Brain microvascular endothelial cell (primary cell): ENCODE measurements at regions not wholly inside any gene's neighbourhood (a gene's known extent, or its start where the extent isn't known, plus 50 kb on each side); places are given as distances from the start of the nearest gene placed in this dataset.

Experiments
- DNase-seq: peaks from one replicate; pipeline ENCODE4 v3.0.0-alpha.2; 2020
- H3K27ac ChIP-seq: fragments of 250-450 bp; sonication (Bioruptor Pico); 2 replicates; pipeline ENCODE4 v1.5.1; 2020; ENCODE audit warnings: mild to moderate bottlenecking, moderate library complexity
- H3K27me3 ChIP-seq: fragments of 250-450 bp; sonication (Bioruptor Pico); replicated peaks from 2 replicates; pipeline ENCODE4 v1.5.1; 2020; ENCODE audit warnings: mild to moderate bottlenecking
- H3K36me3 ChIP-seq: fragments of 250-450 bp; sonication (Bioruptor Pico); replicated peaks from 2 replicates; pipeline ENCODE4 v1.5.1; 2020; ENCODE audit warnings: mild to moderate bottlenecking
- H3K4me3 ChIP-seq: 2 replicates; pipeline ENCODE4 v1.5.1; 2011; ENCODE audit warnings: low read depth, mild to moderate bottlenecking, control low read depth, low read length, moderate library complexity
- CTCF ChIP-seq: IDR thresholded peaks from 2 replicates; pipeline ENCODE4 v1.5.1; 2011; ENCODE audit warnings: low read depth, mild to moderate bottlenecking, moderate library complexity, low read length, control low read depth, inconsistent platforms; ENCODE audit errors: missing control alignments
- in situ Hi-C: cut with HindIII; loops from 2 replicates; pipeline ENCODE4 v1.10.0; 2017; ENCODE audit warnings: low sequenced_read_pairs, low pct_ligation_motif_present

DNA sequence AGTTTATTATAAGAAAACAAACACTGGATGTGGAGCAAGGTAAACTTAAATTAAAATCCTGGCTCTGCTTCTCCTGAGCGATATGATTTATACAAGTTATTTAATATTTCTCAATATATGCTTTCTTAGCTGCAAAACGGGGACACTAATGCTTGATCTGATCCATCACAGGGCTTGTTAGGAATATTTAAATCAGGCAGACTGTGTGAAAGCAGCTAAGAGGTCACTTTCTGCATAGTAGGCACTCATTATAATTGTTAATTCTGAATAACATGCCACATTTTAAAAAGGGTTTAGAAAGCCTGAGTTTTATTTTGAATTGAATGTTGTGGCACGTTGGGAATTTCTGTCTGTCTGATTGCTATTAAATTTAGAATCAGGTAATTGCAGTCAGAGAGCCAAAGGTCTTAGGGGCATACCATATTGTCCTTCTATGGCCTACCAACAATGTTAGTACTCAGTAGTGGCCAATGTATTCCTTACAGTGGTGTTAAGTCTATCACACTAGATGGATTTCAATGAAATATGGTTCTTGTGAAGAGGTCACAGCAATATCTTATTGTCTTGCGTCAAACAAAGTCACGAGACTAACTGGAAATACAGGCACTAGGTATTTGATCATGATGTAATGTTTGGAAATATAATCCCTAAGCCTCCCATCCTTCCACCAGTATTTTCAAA is 890.0 kb upstream of the CDH8 start:
- in situ Hi-C loops = no loop called here
- Histone ChIP-seq H3K4me3 (no peak overlapping the region), H3K36me3 (no peaks in the 10 kb centered on the region), H3K27ac (no peak overlapping the region), H3K27me3 (no peaks in the 10 kb centered on the region)
- no peak for DNase-seq
- no peak for TF ChIP-seq CTCF

- no peaks in the 10 kb centered on the region for H3K27me3 ChIP-seq
- no peak for TF ChIP-seq CTCF
- no peak for DNase-seq
- in situ Hi-C loops = no loop called here
- H3K36me3 ChIP-seq = no peaks in the 10 kb centered on the region
- no peak overlapping the region for H3K27ac ChIP-seq
- H3K4me3 ChIP-seq = no peak overlapping the region
These were observed 885.7 kb upstream of the CDH8 start for GRCh38 chr16:62921904-62922303.

- H3K36me3 ChIP-seq = no peaks in the 10 kb centered on the region
- DNase-seq = no peak
- no peak overlapping the region for H3K27ac ChIP-seq
- in situ Hi-C loops = no loop called here
- no peaks in the 10 kb centered on the region for H3K27me3 ChIP-seq
- H3K4me3 ChIP-seq = no peak overlapping the region
- TF ChIP-seq CTCF = no peak
These were observed 877.7 kb upstream of the CDH8 start for GRCh38 chr16:62913924-62914323.

- in situ Hi-C loops = no loop called here
- Histone ChIP-seq H3K4me3 (no peak overlapping the region), H3K36me3 (no peaks in the 10 kb centered on the region), H3K27ac (no peak overlapping the region), H3K27me3 (no peaks in the 10 kb centered on the region)
- DNase-seq = no peak
- TF ChIP-seq CTCF = no peak
These were observed 877.1 kb upstream of the CDH8 start for GRCh38 chr16:62913333-62913732.

- TF ChIP-seq CTCF = no peak
- no peak for DNase-seq
- in situ Hi-C loops = no loop called here
- Histone ChIP-seq H3K27ac (no peak overlapping the region), H3K36me3 (no peaks in the 10 kb centered on the region), H3K27me3 (no peaks in the 10 kb centered on the region), H3K4me3 (no peak overlapping the region)
These were observed 873.4 kb upstream of the CDH8 start for GRCh38 chr16:62909597-62909996.

- Histone ChIP-seq H3K27me3 (no peaks in the 10 kb centered on the region), H3K27ac (no peak overlapping the region), H3K36me3 (no peaks in the 10 kb centered on the region), H3K4me3 (no peak overlapping the region)
- DNase-seq = no peak
- no peak for TF ChIP-seq CTCF
- in situ Hi-C loops = no loop called here
These were observed 871.3 kb upstream of the CDH8 start for GRCh38 chr16:62907562-62907961.
